Trophoblast cell (in vitro differentiated cells and primary cell): ENCODE measurements at regions not wholly inside any gene's neighbourhood (a gene's known extent, or its start where the extent isn't known, plus 50 kb on each side); places are given as distances from the start of the nearest gene placed in this dataset.
"Not testable (repeated sequence)": the region's sequence is repeated elsewhere in the genome, so short reads cannot be mapped to it uniquely, and the experiment has no call there.

Experiments
- DNase-seq, 2 donors: peaks; one replicate each; pipeline ENCODE4 v3.0.0-alpha.2; 2016
- H2AFZ ChIP-seq: 2 replicates; pipeline ENCODE4 v1.6.1; 2013; ENCODE audit warnings: low read length, moderate library complexity, mild to moderate bottlenecking; ENCODE audit not compliant: insufficient read depth, poor library complexity
- H2AK5ac ChIP-seq: 2 replicates; pipeline ENCODE4 v1.6.1; 2013; ENCODE audit warnings: mild to moderate bottlenecking, low read length
- H2BK120ac ChIP-seq: 2 replicates; pipeline ENCODE4 v1.6.1; 2013; ENCODE audit warnings: low read length, mild to moderate bottlenecking, moderate library complexity; ENCODE audit not compliant: insufficient read depth, poor library complexity
- H2BK12ac ChIP-seq: 2 replicates; pipeline ENCODE4 v1.6.1; 2013; ENCODE audit warnings: mild to moderate bottlenecking, low read length, moderate library complexity
- H2BK5ac ChIP-seq: 2 replicates; pipeline ENCODE4 v1.6.1; 2013; ENCODE audit warnings: low read length, low read depth, moderate library complexity, mild to moderate bottlenecking; ENCODE audit not compliant: poor library complexity
- H3K14ac ChIP-seq: 2 replicates; pipeline ENCODE4 v1.6.1; 2013; ENCODE audit warnings: mild to moderate bottlenecking, low read length
- H3K18ac ChIP-seq: 2 replicates; pipeline ENCODE4 v1.6.1; 2013; ENCODE audit warnings: mild to moderate bottlenecking, low read length
- H3K23ac ChIP-seq: 2 replicates; pipeline ENCODE4 v1.6.1; 2013; ENCODE audit warnings: low read length
- H3K27ac ChIP-seq: 2 replicates; pipeline ENCODE4 v1.5.1; 2013; ENCODE audit warnings: low read depth, mild to moderate bottlenecking, inconsistent platforms, low read length, moderate library complexity
- H3K27me3 ChIP-seq: 2 replicates; pipeline ENCODE4 v1.6.1; 2013; ENCODE audit warnings: inconsistent platforms, mild to moderate bottlenecking, low read length, moderate library complexity; ENCODE audit not compliant: insufficient read depth
- H3K36me3 ChIP-seq, 2 experiments: 1 replicate in 1 of 2; 2 replicates in 1 of 2; pipeline ENCODE4 v1.6.1; 2013; ENCODE audit warnings: low read length in 2 of 2, mild to moderate bottlenecking in 2 of 2, moderate library complexity in 1 of 2; ENCODE audit not compliant: insufficient read depth in 2 of 2, control insufficient read depth in 1 of 2
- H3K4ac ChIP-seq: 2 replicates; pipeline ENCODE4 v1.6.1; 2013; ENCODE audit warnings: low read depth, mild to moderate bottlenecking, low read length, moderate library complexity
- H3K4me1 ChIP-seq, 2 experiments: 1 replicate in 1 of 2; 2 replicates in 1 of 2; pipeline ENCODE4 v1.6.1; 2013; ENCODE audit warnings: low read length in 2 of 2, mild to moderate bottlenecking in 2 of 2, moderate library complexity in 1 of 2; ENCODE audit not compliant: insufficient read depth in 2 of 2, control insufficient read depth in 1 of 2
- H3K4me2 ChIP-seq: 2 replicates; pipeline ENCODE4 v1.6.1; 2013; ENCODE audit warnings: inconsistent platforms, mild to moderate bottlenecking, low read length, moderate library complexity
- H3K4me3 ChIP-seq: 2 replicates; pipeline ENCODE4 v1.5.1; 2013; ENCODE audit warnings: mild to moderate bottlenecking, low read depth, low read length, inconsistent platforms
- H3K79me1 ChIP-seq: one replicate; pipeline ENCODE4 v1.6.1; 2013; ENCODE audit warnings: low read length
- H3K79me2 ChIP-seq: 2 replicates; pipeline ENCODE4 v1.6.1; 2013; ENCODE audit warnings: low read length, mild to moderate bottlenecking; ENCODE audit not compliant: control insufficient read depth, insufficient read depth, poor library complexity
- H3K9ac ChIP-seq: 2 replicates; pipeline ENCODE4 v1.6.1; 2013; ENCODE audit warnings: mild to moderate bottlenecking, low read length
- H3K9me3 ChIP-seq: 2 replicates; pipeline ENCODE4 v1.6.1; 2013; ENCODE audit warnings: low read depth, mild to moderate bottlenecking, control low read depth, inconsistent platforms, low read length; ENCODE audit not compliant: insufficient read depth
- H4K12ac ChIP-seq: 2 replicates; pipeline ENCODE4 v1.6.1; 2013; ENCODE audit warnings: low read depth, mild to moderate bottlenecking, low read length, moderate library complexity
- H4K8ac ChIP-seq: 2 replicates; pipeline ENCODE4 v1.6.1; 2013; ENCODE audit warnings: low read depth, mild to moderate bottlenecking, low read length, moderate library complexity
- H4K91ac ChIP-seq: one replicate; pipeline ENCODE4 v1.6.1; 2013; ENCODE audit warnings: low read depth, mild to moderate bottlenecking, low read length, moderate library complexity
- WGBS: extraction: QIAGEN DNeasy Blood & Tissue Kit; methylation state at CpG from one replicate; pipeline ENCODE4 v1.1.7; 2013; ENCODE audit warnings: missing lambda C conversion rate; ENCODE audit not compliant: insufficient read length, insufficient coverage; ENCODE audit errors: extremely low coverage; 5-methylcytosine and 5-hydroxymethylcytosine counted together

- H3K79me1 ChIP-seq, H3K4me2 ChIP-seq, H3K4me1 ChIP-seq, H2AFZ ChIP-seq, H3K18ac ChIP-seq, H3K9ac ChIP-seq, H3K9me3 ChIP-seq, H3K27me3 ChIP-seq, DNase-seq, H3K36me3 ChIP-seq, H2AK5ac ChIP-seq, H3K14ac ChIP-seq, H4K91ac ChIP-seq, H3K23ac ChIP-seq, H2BK5ac ChIP-seq, H3K4me3 ChIP-seq, H2BK120ac ChIP-seq, H3K27ac ChIP-seq, H3K4ac ChIP-seq, H4K8ac ChIP-seq, H2BK12ac ChIP-seq, H4K12ac ChIP-seq, H3K79me2 ChIP-seq: not testable (repeated sequence)
- WGBS, result no CpG with 5 or more reads among the region's 3 CpGs
These were observed 350.3 kb downstream of the SETD4 start for GRCh38 chr21:35709990-35710389.

GRCh38 chr21:35705888-35706287 is 354.4 kb downstream of the SETD4 start:
- H3K9ac ChIP-seq, result no peak overlapping the region

GRCh38 chr21:35705237-35705887 is 355.0 kb downstream of the SETD4 start:
- H2AFZ ChIP-seq, result no peak overlapping the region
- H3K23ac ChIP-seq, result no peak overlapping the region
- H3K79me2 ChIP-seq, result no peaks in the 10 kb centered on the region
- H3K27me3 ChIP-seq, result no peaks in the 10 kb centered on the region
- DNase-seq, result no peak
- no peak overlapping the region for H3K4me3 ChIP-seq
- no peak overlapping the region for H4K91ac ChIP-seq
- no peaks in the 10 kb centered on the region for H3K36me3 ChIP-seq
- no peak overlapping the region for H3K14ac ChIP-seq
- no peak overlapping the region for H2BK5ac ChIP-seq
- H3K4me2 ChIP-seq, result no peak overlapping the region
- H3K4me1 ChIP-seq, result no peaks in the 10 kb centered on the region
- H2BK120ac ChIP-seq, result no peak overlapping the region
- no peak overlapping the region for H3K4ac ChIP-seq
- H3K9me3 ChIP-seq, result no peaks in the 10 kb centered on the region
- H2BK12ac ChIP-seq, result no peak overlapping the region
- H4K8ac ChIP-seq, result no peak overlapping the region
- H3K18ac ChIP-seq, result no peak overlapping the region
- no peak overlapping the region for H3K27ac ChIP-seq
- H4K12ac ChIP-seq, result no peak overlapping the region
- WGBS, result no CpG with 5 or more reads among the region's 2 CpGs
- no peaks in the 10 kb centered on the region for H3K79me1 ChIP-seq
- no peak overlapping the region for H2AK5ac ChIP-seq
- H3K9ac ChIP-seq, result no peak overlapping the region

More at GRCh38 chr21:35705888-35706287, 354.4 kb downstream of the SETD4 start:
- no peak overlapping the region for H3K23ac ChIP-seq
- no peaks in the 10 kb centered on the region for H3K79me2 ChIP-seq
- H2AK5ac ChIP-seq, result no peak overlapping the region
- H3K14ac ChIP-seq, result no peak overlapping the region
- no peak overlapping the region for H3K4ac ChIP-seq
- H3K79me1 ChIP-seq, result no peaks in the 10 kb centered on the region
- H3K4me3 ChIP-seq, result no peak overlapping the region
- H3K9me3 ChIP-seq, result no peaks in the 10 kb centered on the region
- H2BK12ac ChIP-seq, result no peak overlapping the region
- no peak for DNase-seq
- H2BK120ac ChIP-seq, result no peak overlapping the region
- H2BK5ac ChIP-seq, result no peak overlapping the region
- H4K8ac ChIP-seq, result no peak overlapping the region
- H3K18ac ChIP-seq, result no peak overlapping the region
- no peaks in the 10 kb centered on the region for H3K27me3 ChIP-seq
- no peaks in the 10 kb centered on the region for H3K4me1 ChIP-seq
- no peak overlapping the region for H4K91ac ChIP-seq
- H3K36me3 ChIP-seq, result no peaks in the 10 kb centered on the region
- H2AFZ ChIP-seq, result no peak overlapping the region
- H3K4me2 ChIP-seq, result no peak overlapping the region
- WGBS, result no CpG with 5 or more reads among the region's 1 CpG
- no peak overlapping the region for H4K12ac ChIP-seq
- no peak overlapping the region for H3K27ac ChIP-seq

GRCh38 chr21:35703704-35704103 is 356.6 kb downstream of the SETD4 start:
- Histone ChIP-seq H3K27ac (no peak overlapping the region), H4K8ac (no peak overlapping the region), H3K9ac (no peak overlapping the region), H2BK5ac (no peak overlapping the region), H3K4ac (no peak overlapping the region), H3K79me1 (no peaks in the 10 kb centered on the region), H3K23ac (no peak overlapping the region), H3K14ac (no peak overlapping the region), H2BK120ac (no peak overlapping the region), H3K4me1 (no peaks in the 10 kb centered on the region), H4K12ac (no peak overlapping the region), H2AFZ (no peak overlapping the region), H3K79me2 (no peaks in the 10 kb centered on the region), H3K4me3 (no peak overlapping the region), H2AK5ac (no peak overlapping the region), H3K9me3 (no peaks in the 10 kb centered on the region), H4K91ac (no peak overlapping the region), H3K36me3 (no peaks in the 10 kb centered on the region), H3K4me2 (no peak overlapping the region), H3K18ac (no peak overlapping the region), H3K27me3 (no peaks in the 10 kb centered on the region), H2BK12ac (no peak overlapping the region)
- no peak for DNase-seq
- WGBS, result no CpG with 5 or more reads among the region's 1 CpG
